ENCODE measurements at regions not wholly inside any gene's neighbourhood (a gene's known extent, or its start where the extent isn't known, plus 50 kb on each side); places are given as distances from the start of the nearest gene placed in this dataset.
"Not testable (repeated sequence)": the region's sequence is repeated elsewhere in the genome, so short reads cannot be mapped to it uniquely, and the experiment has no call there.

DNA sequence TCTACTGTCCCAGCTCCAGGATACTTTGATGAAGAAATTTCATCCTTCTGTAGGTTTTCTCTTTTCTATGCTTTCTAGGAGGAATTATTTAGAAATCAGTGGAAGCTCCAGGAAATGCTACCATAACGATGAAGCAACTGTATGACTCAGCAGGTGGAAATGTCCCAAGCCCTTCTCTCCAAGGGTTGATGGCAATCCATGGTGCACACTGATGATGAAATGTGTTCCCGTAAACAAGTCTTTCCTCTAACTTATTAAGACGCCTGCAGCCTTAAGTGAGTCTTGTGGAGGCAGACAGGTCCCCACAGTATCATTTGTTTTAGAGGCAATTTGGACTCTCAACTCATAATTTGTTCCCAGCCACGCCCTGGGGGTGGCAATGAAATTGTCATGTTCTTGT, 777.6 kb upstream of the SOX11 start:
- TF ChIP-seq, protein P1, sequence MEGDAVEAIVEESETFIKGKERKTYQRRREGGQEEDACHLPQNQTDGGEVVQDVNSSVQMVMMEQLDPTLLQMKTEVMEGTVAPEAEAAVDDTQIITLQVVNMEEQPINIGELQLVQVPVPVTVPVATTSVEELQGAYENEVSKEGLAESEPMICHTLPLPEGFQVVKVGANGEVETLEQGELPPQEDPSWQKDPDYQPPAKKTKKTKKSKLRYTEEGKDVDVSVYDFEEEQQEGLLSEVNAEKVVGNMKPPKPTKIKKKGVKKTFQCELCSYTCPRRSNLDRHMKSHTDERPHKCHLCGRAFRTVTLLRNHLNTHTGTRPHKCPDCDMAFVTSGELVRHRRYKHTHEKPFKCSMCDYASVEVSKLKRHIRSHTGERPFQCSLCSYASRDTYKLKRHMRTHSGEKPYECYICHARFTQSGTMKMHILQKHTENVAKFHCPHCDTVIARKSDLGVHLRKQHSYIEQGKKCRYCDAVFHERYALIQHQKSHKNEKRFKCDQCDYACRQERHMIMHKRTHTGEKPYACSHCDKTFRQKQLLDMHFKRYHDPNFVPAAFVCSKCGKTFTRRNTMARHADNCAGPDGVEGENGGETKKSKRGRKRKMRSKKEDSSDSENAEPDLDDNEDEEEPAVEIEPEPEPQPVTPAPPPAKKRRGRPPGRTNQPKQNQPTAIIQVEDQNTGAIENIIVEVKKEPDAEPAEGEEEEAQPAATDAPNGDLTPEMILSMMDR (conservative IDR thresholded peaks at IDR 0.05) = no peak
- no peak for TF ChIP-seq ZFX (IDR thresholded peaks at IDR 0.05)
- H3K27ac ChIP-seq = no peak overlapping the region

DNA sequence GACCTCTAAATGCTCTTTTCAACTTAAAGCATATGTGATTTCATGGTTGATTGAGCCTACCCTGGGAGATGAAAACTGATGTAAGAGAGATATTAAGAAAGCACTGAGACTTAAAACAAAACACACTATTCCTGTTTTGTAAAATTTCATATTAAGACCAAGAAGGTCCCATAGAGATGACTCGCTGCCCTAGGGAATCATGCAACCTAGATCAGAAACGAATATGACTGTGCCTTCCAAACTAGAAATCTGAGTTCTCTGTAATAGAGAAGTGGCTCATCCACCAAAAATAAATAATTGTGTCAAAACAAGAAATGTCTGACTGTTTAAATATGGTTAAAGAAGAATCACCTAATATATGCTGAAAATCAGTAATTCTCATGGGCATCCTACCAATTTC, 776.8 kb upstream of the SOX11 start:
- H3K27ac ChIP-seq = no peak overlapping the region
- TF ChIP-seq, protein P1 (conservative IDR thresholded peaks at IDR 0.05) = no peak
- no peak for TF ChIP-seq ZFX (IDR thresholded peaks at IDR 0.05)

DNA sequence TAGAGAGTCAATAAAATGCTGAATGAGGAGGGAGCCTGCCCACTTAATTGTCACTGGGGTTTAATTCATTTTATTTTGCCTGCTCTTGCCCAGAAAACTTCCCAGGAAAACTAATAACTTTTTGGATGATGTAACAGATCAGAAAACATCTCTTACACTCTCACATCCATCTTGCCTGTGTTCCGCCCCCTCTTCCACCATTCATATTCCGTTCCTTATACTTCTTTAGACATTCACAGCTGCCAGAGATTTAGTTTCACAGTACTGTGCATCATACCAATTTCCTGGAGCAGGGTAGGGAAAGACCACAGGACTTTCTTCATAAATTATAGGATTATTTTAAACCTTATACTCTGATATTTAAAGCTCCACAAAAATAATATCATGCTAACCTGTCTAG, 776.1 kb upstream of the SOX11 start:
- TF ChIP-seq ZFX (IDR thresholded peaks at IDR 0.05) = no peak
- TF ChIP-seq, protein P1 (conservative IDR thresholded peaks at IDR 0.05) = no peak
- no peak overlapping the region for H3K27ac ChIP-seq

DNA sequence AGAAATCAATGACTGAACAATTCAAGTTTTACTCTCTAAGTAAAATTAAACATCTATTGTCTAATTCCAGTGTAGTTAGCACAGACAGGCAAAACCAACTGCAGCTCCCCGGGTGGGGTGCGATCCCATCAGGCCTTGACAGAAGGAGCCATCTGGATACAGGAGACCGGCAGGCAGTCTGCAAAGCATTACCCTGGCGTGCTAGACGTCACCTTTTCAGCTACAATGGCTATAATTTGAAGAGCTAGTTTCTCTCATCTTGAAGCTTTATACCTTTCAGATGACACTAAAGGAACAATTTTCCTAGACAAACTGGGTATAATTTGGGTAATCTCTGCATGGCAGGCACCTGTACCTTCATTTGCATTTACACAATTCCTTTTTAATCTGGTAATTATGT, 761.5 kb upstream of the SOX11 start:
- TF ChIP-seq ZFX (IDR thresholded peaks at IDR 0.05) = no peak
- TF ChIP-seq, protein P1 (conservative IDR thresholded peaks at IDR 0.05) = no peak
- no peak overlapping the region for H3K27ac ChIP-seq

DNA sequence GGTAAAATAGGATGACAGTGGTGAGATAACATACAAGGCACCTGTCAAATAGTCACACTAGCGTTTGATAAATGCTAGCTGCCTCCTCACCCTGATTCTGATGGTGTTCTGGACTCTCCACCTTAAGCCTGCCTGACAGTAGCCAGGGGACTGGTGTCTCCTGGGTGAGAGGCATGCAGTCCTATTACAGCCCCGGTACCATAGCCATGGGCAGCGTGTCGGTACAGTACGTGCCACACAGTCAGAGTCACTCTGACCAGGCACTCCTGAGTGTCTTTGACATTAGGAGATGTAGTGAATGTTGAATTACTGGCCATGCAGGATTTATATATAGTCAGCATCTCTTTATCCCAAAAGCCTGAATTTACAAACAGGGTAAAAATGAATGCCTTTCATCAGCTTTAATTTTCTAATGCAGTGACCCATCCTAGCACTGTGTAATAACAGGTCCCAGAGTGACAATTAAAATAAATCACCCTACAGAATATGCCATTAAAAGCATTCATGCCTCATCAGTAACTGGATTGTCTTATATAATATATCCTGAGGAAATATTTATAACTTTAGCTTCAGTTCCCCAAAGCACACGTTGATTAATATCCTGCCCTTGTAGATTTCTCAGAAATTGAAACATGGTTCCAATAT, 760.3 kb upstream of the SOX11 start:
- TF ChIP-seq ZFX (IDR thresholded peaks at IDR 0.05) = no peak
- TF ChIP-seq, protein P1 (conservative IDR thresholded peaks at IDR 0.05) = no peak
- H3K27ac ChIP-seq = no peak overlapping the region

DNA sequence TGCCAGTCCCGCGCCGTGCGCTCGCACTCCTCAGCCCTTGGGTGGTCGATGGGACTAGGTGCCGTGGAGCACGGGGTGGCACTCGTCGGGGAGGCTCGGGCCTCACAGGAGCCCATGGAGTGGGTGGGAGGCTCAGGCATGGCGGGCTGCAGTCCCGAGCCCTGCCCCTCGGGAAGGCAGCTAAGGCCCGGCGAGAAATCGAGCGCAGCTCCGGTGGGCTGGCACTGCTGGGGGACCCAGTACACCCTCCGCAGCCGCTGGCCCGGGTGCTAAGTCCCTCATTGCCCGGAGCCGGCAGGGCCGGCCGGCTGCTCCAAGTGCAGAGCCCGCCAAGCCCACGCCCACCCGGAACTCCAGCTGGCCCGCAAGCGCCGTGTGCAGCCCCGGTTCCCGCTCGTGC, 756.9 kb upstream of the SOX11 start:
- H3K27ac ChIP-seq = not testable (repeated sequence)

DNA sequence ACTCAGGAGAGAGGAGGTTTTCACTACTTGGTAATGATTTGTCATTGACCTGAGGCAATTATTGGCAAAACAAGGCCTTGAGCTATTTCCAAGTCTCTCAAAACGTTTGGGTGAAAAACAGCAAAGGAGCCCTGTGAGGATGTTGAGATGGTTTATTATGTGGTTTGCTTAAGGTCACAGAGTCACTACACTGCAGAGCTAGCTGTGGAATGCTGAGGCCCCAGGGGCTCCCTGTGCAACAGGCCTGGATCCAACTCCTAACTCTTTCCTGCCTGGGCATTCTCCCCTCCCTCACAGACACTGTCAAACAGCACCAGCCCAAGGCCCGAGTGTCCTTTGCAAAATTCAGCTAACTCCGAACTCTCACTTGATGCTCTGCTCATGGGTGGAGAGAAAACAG, 754.6 kb upstream of the SOX11 start:
- no peak overlapping the region for H3K27ac ChIP-seq
- TF ChIP-seq, protein P1 (conservative IDR thresholded peaks at IDR 0.05) = no peak
- TF ChIP-seq ZFX (IDR thresholded peaks at IDR 0.05) = no peak

DNA sequence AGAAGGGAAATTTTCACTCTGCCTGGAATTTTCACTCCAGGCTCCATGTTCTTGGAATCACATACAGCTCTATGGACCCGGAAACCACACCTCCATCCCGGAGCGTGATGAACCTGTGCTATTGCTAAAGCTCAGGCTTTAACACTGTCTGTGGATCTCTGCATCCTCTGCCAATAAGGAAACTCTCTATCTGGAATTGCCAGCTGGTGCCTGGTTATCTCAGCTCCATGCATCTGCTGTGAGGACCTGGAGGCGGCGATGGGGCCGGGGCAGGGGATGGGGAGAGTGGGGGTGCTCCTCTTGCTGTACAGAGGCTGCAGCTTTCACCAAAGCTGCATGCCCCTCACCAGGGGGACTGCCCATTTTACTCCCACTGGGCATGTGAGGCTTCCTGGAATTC, 754.0 kb upstream of the SOX11 start:
- TF ChIP-seq ZFX (IDR thresholded peaks at IDR 0.05) = no peak
- TF ChIP-seq, protein P1 (conservative IDR thresholded peaks at IDR 0.05) = no peak
- no peak overlapping the region for H3K27ac ChIP-seq

Measured in C4-2B (cell line).